Ishikawa (cell line): ENCODE measurements at regions not wholly inside any gene's neighbourhood (a gene's known extent, or its start where the extent isn't known, plus 50 kb on each side); places are given as distances from the start of the nearest gene placed in this dataset.

Experiments
- CEBPB ChIP-seq: IDR thresholded peaks from 2 replicates; pipeline ENCODE4 v1.6.1; 2012
- CREB1 ChIP-seq: IDR thresholded peaks from 2 replicates; pipeline ENCODE4 v1.6.1; 2012; ENCODE audit warnings: low read depth
- EGR1 ChIP-seq: IDR thresholded peaks from 2 replicates; pipeline ENCODE4 v1.6.1; 2012
- EP300 ChIP-seq: IDR thresholded peaks from 2 replicates; pipeline ENCODE4 v1.6.1; 2012; ENCODE audit warnings: borderline replicate concordance
- FOXM1 ChIP-seq: IDR thresholded peaks from 2 replicates; pipeline ENCODE4 v1.6.1; 2012; ENCODE audit warnings: low read depth, borderline replicate concordance
- NFIC ChIP-seq: IDR thresholded peaks from 2 replicates; pipeline ENCODE4 v1.6.1; 2012
- RAD21 ChIP-seq: IDR thresholded peaks from 2 replicates; pipeline ENCODE4 v1.6.1; 2012; ENCODE audit warnings: low read depth
- TAF1 ChIP-seq: IDR thresholded peaks from 2 replicates; pipeline ENCODE4 v1.6.1; 2012; ENCODE audit warnings: low read depth, mild to moderate bottlenecking
- TCF12 ChIP-seq: IDR thresholded peaks from 2 replicates; pipeline ENCODE4 v1.6.1; 2012; ENCODE audit warnings: low read depth
- TEAD4 ChIP-seq: IDR thresholded peaks from 2 replicates; pipeline ENCODE4 v1.6.1; 2012
- YY1 ChIP-seq: IDR thresholded peaks from 2 replicates; pipeline ENCODE4 v1.6.1; 2012; ENCODE audit warnings: low read depth
- ZBTB7A ChIP-seq: IDR thresholded peaks from 2 replicates; pipeline ENCODE4 v1.6.1; 2012; ENCODE audit warnings: low read depth
- TF ChIP-seq, protein P1 (sequence below): IDR thresholded peaks from 2 replicates; pipeline ENCODE4 v1.6.1; 2012; ENCODE audit warnings: low read depth, mild to moderate bottlenecking
- TF ChIP-seq, protein P2 (sequence below): IDR thresholded peaks from 2 replicates; pipeline ENCODE4 v1.6.1; 2012
- TF ChIP-seq, protein P3 (sequence below): IDR thresholded peaks from 2 replicates; pipeline ENCODE4 v1.6.1; 2012

DNA sequence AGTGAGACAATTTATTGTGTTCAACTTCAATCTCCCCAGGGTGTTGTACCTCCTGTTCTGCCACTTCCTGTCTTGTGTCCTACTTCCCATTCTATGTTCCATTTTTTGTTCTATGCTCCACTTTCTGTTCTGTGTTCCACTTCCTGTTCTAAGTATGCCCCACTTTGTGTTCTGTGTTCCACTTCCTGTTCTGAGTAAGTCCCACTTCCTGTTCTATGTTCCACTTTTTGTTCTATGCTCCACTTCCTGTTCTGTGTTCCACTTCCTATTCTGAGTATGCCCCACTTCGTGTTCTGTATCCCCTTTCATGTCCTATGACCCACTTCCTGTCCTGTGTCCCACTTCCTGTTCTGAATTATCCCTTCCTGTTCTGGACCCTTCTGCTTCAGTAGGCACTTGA is 732.7 kb downstream of the TBC1D22A start:
- TF ChIP-seq YY1: no peak

DNA sequence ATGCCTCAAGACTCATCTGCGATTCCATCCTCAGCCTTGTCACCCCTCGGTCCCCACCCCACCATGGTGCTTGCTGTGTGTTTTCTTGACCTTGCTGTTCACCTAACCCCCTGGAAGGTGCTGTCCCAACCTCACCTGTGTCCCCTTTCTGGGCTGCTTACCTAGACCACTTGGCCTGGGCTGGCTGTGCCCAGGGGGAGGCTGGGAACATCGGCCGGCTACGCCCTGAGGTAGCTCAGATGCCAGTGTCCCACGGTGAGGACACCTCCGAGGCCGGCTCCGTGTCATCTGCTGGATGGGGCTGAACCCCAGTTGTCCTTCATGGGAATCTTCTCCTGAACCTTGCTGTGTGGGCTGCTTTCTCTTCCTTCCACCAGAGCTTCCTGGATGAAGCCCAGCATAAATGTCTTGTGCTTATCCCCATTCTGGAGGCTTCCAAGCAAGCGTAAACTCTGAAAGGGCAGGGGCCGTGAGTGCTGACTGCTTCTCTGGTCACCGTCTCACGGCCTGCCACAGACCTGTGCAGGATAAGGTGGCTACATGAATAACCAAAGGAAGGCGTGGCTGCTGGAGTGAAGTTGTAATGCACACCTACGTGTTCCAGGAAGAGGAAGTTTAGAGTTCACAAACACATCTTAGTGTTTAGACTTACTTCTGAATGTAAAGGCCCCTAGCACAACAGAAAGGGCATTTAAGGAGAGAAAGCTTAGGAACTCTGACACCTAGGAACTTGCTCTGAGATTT is 724.3 kb downstream of the TBC1D22A start:
- TF ChIP-seq TCF12: no peak
- no peak for TF ChIP-seq EP300
- TF ChIP-seq TAF1: no peak
- no peak for TF ChIP-seq NFIC
- TF ChIP-seq TEAD4: no peak
- TF ChIP-seq, protein P1, sequence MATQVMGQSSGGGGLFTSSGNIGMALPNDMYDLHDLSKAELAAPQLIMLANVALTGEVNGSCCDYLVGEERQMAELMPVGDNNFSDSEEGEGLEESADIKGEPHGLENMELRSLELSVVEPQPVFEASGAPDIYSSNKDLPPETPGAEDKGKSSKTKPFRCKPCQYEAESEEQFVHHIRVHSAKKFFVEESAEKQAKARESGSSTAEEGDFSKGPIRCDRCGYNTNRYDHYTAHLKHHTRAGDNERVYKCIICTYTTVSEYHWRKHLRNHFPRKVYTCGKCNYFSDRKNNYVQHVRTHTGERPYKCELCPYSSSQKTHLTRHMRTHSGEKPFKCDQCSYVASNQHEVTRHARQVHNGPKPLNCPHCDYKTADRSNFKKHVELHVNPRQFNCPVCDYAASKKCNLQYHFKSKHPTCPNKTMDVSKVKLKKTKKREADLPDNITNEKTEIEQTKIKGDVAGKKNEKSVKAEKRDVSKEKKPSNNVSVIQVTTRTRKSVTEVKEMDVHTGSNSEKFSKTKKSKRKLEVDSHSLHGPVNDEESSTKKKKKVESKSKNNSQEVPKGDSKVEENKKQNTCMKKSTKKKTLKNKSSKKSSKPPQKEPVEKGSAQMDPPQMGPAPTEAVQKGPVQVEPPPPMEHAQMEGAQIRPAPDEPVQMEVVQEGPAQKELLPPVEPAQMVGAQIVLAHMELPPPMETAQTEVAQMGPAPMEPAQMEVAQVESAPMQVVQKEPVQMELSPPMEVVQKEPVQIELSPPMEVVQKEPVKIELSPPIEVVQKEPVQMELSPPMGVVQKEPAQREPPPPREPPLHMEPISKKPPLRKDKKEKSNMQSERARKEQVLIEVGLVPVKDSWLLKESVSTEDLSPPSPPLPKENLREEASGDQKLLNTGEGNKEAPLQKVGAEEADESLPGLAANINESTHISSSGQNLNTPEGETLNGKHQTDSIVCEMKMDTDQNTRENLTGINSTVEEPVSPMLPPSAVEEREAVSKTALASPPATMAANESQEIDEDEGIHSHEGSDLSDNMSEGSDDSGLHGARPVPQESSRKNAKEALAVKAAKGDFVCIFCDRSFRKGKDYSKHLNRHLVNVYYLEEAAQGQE: no peak
- TF ChIP-seq EGR1: no peak
- no peak for TF ChIP-seq FOXM1
- TF ChIP-seq, protein P2, sequence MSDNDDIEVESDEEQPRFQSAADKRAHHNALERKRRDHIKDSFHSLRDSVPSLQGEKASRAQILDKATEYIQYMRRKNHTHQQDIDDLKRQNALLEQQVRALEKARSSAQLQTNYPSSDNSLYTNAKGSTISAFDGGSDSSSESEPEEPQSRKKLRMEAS: no peak
- TF ChIP-seq RAD21: no peak
- TF ChIP-seq, protein P3, sequence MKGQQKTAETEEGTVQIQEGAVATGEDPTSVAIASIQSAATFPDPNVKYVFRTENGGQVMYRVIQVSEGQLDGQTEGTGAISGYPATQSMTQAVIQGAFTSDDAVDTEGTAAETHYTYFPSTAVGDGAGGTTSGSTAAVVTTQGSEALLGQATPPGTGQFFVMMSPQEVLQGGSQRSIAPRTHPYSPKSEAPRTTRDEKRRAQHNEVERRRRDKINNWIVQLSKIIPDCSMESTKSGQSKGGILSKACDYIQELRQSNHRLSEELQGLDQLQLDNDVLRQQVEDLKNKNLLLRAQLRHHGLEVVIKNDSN: no peak
- no peak for TF ChIP-seq CREB1
- TF ChIP-seq CEBPB: no peak
- TF ChIP-seq YY1: no peak
- no peak for TF ChIP-seq ZBTB7A

DNA sequence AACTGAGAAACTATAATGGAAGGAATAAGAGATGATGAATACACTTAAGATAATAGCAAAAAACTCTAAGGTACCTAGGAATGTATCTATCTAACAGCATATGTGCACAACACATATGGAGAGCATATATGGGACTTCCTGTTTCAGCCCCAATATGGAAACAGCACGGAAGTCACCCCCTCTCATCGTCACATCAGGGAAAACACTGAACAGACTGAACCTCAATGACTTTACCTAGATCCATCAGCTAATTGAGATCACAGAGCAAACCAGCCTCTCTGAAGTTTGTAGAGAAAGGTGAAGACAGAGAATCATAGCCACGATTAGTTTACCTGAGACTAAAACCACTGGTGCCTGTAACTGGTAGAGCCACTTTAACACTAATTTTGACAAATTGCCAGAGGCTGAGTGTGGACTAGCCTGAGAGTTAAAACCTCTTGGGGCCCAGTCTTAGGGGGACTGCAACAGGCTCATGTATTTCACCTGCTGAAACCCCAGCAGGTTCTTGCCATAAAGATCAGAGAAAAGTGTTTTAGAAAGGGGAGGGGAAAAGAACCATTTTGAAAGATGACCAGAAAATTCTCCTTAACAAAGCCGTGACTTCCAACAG is 722.6 kb downstream of the TBC1D22A start:
- TF ChIP-seq ZBTB7A (no peak), TCF12 (no peak), CREB1 (no peak), RAD21 (no peak), TAF1 (no peak), YY1 (no peak), FOXM1 (no peak), TEAD4 (no peak), NFIC (no peak), CEBPB (no peak), EP300 (no peak), EGR1 (no peak)
- TF ChIP-seq, protein P1: no peak
- TF ChIP-seq, protein P3: no peak

DNA sequence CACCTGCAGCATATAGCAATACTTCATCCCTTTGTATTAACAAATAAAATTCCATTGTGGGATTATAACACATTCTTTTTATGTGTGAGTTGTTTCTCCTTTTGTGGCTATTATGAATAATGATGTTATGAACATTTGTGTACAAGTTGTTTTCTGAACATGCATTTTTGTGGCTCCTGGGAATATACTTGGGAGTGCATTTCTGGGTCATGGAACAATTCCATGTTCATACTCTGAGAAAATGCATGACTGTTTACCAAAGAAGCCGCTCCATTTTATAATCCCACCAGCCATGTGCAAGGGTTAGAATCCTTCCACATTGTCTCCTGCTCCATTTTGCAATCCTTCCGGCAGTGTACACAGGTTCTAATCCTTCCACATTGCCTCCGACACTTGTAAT is 713.8 kb downstream of the TBC1D22A start:
- no peak for TF ChIP-seq FOXM1
- TF ChIP-seq, protein P3: no peak
- TF ChIP-seq, protein P1: no peak
- no peak for TF ChIP-seq CEBPB
- TF ChIP-seq TCF12: no peak
- no peak for TF ChIP-seq ZBTB7A
- TF ChIP-seq RAD21: no peak
- TF ChIP-seq EP300: no peak
- no peak for TF ChIP-seq TAF1
- no peak for TF ChIP-seq CREB1
- no peak for TF ChIP-seq YY1
- no peak for TF ChIP-seq EGR1
- no peak for TF ChIP-seq TEAD4
- no peak for TF ChIP-seq NFIC
- TF ChIP-seq, protein P2: no peak
